GM12874 (cell line): ENCODE measurements at regions not wholly inside any gene's neighbourhood (a gene's known extent, or its start where the extent isn't known, plus 50 kb on each side); places are given as distances from the start of the nearest gene placed in this dataset.

Experiments used
- TF ChIP-seq, protein P1 (sequence below): IDR thresholded peaks from 2 replicates; pipeline ENCODE4 v1.5.1; 2011; ENCODE audit warnings: low read depth, mild to moderate bottlenecking, control low read depth, low read length, moderate library complexity; ENCODE audit not compliant: insufficient read depth

DNA sequence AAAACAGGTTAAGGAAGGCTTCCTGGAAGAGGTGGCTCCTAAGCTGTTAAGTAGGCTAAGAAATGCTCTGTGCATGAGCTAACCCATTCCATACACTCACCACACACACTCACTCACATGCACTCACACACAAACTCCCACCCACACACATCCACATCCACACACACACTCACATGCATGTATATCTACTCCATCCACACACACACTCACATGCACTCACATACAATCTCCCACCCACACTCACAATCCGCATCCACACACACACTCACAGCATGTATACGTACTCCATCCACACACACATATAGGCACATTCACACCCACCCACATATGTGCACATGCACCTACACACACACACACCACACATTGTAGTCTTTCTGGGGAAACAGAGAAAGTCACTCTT lies 89.3 kb upstream of the HNF1B start:
- TF ChIP-seq, protein P1, sequence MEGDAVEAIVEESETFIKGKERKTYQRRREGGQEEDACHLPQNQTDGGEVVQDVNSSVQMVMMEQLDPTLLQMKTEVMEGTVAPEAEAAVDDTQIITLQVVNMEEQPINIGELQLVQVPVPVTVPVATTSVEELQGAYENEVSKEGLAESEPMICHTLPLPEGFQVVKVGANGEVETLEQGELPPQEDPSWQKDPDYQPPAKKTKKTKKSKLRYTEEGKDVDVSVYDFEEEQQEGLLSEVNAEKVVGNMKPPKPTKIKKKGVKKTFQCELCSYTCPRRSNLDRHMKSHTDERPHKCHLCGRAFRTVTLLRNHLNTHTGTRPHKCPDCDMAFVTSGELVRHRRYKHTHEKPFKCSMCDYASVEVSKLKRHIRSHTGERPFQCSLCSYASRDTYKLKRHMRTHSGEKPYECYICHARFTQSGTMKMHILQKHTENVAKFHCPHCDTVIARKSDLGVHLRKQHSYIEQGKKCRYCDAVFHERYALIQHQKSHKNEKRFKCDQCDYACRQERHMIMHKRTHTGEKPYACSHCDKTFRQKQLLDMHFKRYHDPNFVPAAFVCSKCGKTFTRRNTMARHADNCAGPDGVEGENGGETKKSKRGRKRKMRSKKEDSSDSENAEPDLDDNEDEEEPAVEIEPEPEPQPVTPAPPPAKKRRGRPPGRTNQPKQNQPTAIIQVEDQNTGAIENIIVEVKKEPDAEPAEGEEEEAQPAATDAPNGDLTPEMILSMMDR: no peak

GRCh38 chr17:37833237-37833859 lies 88.5 kb upstream of the HNF1B start:
- TF ChIP-seq, protein P1: no peak

GRCh38 chr17:37831986-37832385 lies 87.1 kb upstream of the HNF1B start:
- TF ChIP-seq, protein P1: no peak

- TF ChIP-seq, protein P1: no peak
These were observed 86.6 kb upstream of the HNF1B start for GRCh38 chr17:37831492-37831891.

DNA sequence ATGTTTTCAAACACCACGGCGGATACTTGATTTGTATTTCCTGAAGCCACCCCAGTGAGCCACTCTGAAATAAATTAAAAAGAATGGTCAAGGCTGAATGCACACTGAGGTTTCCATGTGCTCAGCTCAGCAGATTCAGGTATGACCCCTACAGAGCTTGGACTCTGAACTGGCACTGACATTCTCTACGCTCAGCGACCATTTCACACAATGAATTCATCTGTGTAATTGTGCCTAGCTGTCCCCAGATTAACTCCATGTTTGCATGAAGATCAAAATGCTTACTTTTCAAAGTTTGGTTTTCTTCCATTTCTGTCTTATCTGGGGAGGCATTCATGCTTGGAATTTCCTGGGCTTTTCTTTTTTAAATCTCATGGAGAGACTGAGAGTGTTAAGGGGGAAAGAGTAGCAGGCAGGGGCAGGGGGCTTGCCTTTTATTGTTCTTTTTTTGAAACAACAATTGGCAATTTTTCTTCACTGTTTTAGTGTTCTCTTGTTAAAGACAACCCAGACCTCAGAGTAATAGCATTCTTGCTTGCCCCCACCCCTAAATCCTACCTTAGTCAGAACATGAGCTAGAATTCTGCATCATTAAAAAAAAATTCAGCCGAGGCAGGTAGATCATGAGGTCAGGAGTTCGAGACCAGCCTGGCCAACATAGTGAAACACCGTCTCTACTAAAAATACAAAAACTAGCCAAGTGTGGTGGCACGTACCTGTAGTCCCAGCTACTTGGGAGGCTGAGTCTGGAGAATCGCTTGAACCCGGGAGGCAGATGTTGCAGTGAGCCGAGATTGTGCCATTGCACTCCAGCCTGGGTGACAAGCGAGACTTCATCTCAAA lies 85.5 kb upstream of the HNF1B start:
- TF ChIP-seq, protein P1: no peak

DNA sequence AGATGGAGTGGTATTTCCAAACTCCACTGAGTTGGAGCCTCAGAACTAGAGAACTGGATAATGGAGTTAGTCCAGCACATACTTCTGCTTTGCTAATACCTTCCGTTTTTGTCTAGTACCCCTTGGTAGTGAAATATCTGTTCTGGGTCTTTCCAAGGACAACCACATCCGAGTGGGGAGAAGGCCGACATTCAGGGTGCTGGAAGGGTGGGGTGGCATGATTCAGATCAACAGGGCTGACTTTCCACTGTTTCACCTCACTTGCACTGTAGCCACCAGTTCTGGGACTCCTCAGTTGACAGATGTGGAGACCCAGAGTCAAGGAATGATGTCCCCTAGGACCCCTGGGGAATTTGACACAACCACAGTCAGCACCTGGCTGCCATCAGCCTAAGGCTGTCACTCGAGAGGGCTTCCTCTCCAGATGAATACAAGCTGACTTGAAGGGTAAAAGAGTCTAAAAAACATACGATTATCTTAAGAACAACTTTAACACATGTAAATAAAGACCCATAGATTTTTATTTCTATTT lies 84.8 kb upstream of the HNF1B start:
- TF ChIP-seq, protein P1: no peak

GRCh38 chr17:37828651-37829124 lies 83.8 kb upstream of the HNF1B start:
- TF ChIP-seq, protein P1: no peak
